RWPE2 (cell line): ENCODE measurements at regions not wholly inside any gene's neighbourhood (a gene's known extent, or its start where the extent isn't known, plus 50 kb on each side); places are given as distances from the start of the nearest gene placed in this dataset.

Source experiments
- ATAC-seq: fragments of 200-7000 bp; cut with Tn5 transposase; 3 replicates; pipeline ENCODE4 v1.9.1; 2021; ENCODE audit warnings: low read depth
- DNase-seq: peaks from one replicate; pipeline ENCODE4 v3.0.0-alpha.2; 2020; ENCODE audit warnings: low spot score
- H3K27ac ChIP-seq: fragments of 450-650 bp; 2 replicates; pipeline ENCODE4 v1.5.1; 2017; ENCODE audit warnings: mild to moderate bottlenecking; ENCODE audit not compliant: poor library complexity, severe bottlenecking
- H3K27me3 ChIP-seq: fragments of 250-450 bp; sonication (Bioruptor Pico); 2 replicates; pipeline ENCODE4 v1.5.1; 2021; ENCODE audit warnings: mild to moderate bottlenecking, moderate library complexity; ENCODE audit not compliant: insufficient read depth, poor library complexity, severe bottlenecking
- H3K36me3 ChIP-seq: fragments of 250-450 bp; sonication (Bioruptor Pico); 2 replicates; pipeline ENCODE4 v1.5.1; 2020; ENCODE audit warnings: low read depth, mild to moderate bottlenecking, moderate library complexity
- H3K4me1 ChIP-seq: fragments of 250-450 bp; sonication (Bioruptor Pico); 2 replicates; pipeline ENCODE4 v1.5.1; 2021; ENCODE audit warnings: mild to moderate bottlenecking, moderate library complexity; ENCODE audit not compliant: insufficient read depth, poor library complexity, severe bottlenecking
- H3K4me3 ChIP-seq: fragments of 250-450 bp; sonication (Bioruptor Pico); 2 replicates; pipeline ENCODE4 v1.5.1; 2021; ENCODE audit warnings: mild to moderate bottlenecking, moderate library complexity; ENCODE audit not compliant: severe bottlenecking
- H3K9me3 ChIP-seq: fragments of 250-450 bp; sonication (Bioruptor Pico); 2 replicates; pipeline ENCODE4 v1.5.1; 2021; ENCODE audit warnings: mild to moderate bottlenecking, moderate library complexity; ENCODE audit not compliant: severe bottlenecking
- CTCF ChIP-seq: fragments of 450-650 bp; IDR thresholded peaks from one replicate; pipeline ENCODE4 v1.5.1; 2017; ENCODE audit warnings: mild to moderate bottlenecking, moderate library complexity; ENCODE audit not compliant: poor library complexity, severe bottlenecking

GRCh38 chr3:55191911-55192775 lies 264.3 kb upstream of the LRTM1 start:
- ATAC-seq: peak; percentile 81
- no peaks in the 10 kb centered on the region for H3K4me1 ChIP-seq
- H3K27me3 ChIP-seq: no peaks in the 10 kb centered on the region
- DNase-seq: no peak
- no peaks in the 10 kb centered on the region for H3K36me3 ChIP-seq
- no peaks in the 10 kb centered on the region for H3K9me3 ChIP-seq
- H3K27ac ChIP-seq: peak overlapping the region; percentile 52
- TF ChIP-seq CTCF: no peak
- no peak overlapping the region for H3K4me3 ChIP-seq

GRCh38 chr3:55190331-55190730 lies 262.5 kb upstream of the LRTM1 start:
- DNase-seq (no peak), ATAC-seq (no peak)
- no peak for TF ChIP-seq CTCF
- no peaks in the 10 kb centered on the region for H3K27me3 ChIP-seq
- no peak overlapping the region for H3K27ac ChIP-seq
- no peaks in the 10 kb centered on the region for H3K4me1 ChIP-seq
- no peak overlapping the region for H3K4me3 ChIP-seq
- no peaks in the 10 kb centered on the region for H3K36me3 ChIP-seq
- no peaks in the 10 kb centered on the region for H3K9me3 ChIP-seq

- Histone ChIP-seq H3K36me3 (no peaks in the 10 kb centered on the region), H3K4me1 (no peaks in the 10 kb centered on the region), H3K9me3 (no peaks in the 10 kb centered on the region), H3K27me3 (no peaks in the 10 kb centered on the region), H3K27ac (no peak overlapping the region), H3K4me3 (no peak overlapping the region)
- ATAC-seq (no peak), DNase-seq (no peak)
- TF ChIP-seq CTCF: no peak
Observed at GRCh38 chr3:55189359-55189801, 261.5 kb upstream of the LRTM1 start.

DNA sequence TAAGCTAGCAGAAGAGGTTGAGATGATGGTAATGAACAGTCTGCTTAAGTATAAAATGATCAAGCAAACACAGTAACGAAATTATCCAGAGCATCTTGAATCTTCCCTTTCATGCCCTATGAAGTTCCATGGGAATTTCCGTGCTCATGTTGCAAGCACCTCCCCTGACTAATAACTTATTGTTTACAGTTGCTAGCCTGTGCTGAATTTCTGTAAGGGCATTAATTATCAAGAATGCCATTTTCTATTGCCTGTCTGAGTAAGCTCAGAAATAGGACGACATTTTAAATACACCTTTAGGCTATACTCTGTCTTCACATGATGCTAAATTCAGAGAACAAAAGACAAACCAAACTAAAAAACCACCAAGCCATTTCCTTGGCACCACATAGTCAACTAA lies 257.5 kb upstream of the LRTM1 start:
- no peaks in the 10 kb centered on the region for H3K27me3 ChIP-seq
- H3K9me3 ChIP-seq: no peaks in the 10 kb centered on the region
- TF ChIP-seq CTCF: no peak
- no peak overlapping the region for H3K27ac ChIP-seq
- H3K4me3 ChIP-seq: no peak overlapping the region
- DNase-seq: no peak
- no peaks in the 10 kb centered on the region for H3K4me1 ChIP-seq
- peak; percentile 42; the same call in 1 of the 3 replicates for ATAC-seq
- no peaks in the 10 kb centered on the region for H3K36me3 ChIP-seq

GRCh38 chr3:55183201-55183600 lies 255.3 kb upstream of the LRTM1 start:
- no peak for ATAC-seq
- no peak overlapping the region for H3K27ac ChIP-seq

More at GRCh38 chr3:55183201-55183600, 255.3 kb upstream of the LRTM1 start:
- TF ChIP-seq CTCF: no peak
- no peaks in the 10 kb centered on the region for H3K4me1 ChIP-seq
- H3K4me3 ChIP-seq: no peak overlapping the region
- no peak for DNase-seq
- H3K9me3 ChIP-seq: no peaks in the 10 kb centered on the region
- no peaks in the 10 kb centered on the region for H3K27me3 ChIP-seq
- no peaks in the 10 kb centered on the region for H3K36me3 ChIP-seq
